GM04504 (cell line): ENCODE measurements at regions not wholly inside any gene's neighbourhood (a gene's known extent, or its start where the extent isn't known, plus 50 kb on each side); places are given as distances from the start of the nearest gene placed in this dataset.
"Not testable (repeated sequence)": the region's sequence is repeated elsewhere in the genome, so short reads cannot be mapped to it uniquely, and the experiment has no call there.

Experiments used
- DNase-seq: peaks from one replicate; pipeline ENCODE4 v3.0.0-alpha.2; 2012; ENCODE audit warnings: low read depth

- no peak for DNase-seq
Observed at GRCh38 chrX:63581906-63582305, 203.1 kb downstream of the ARHGEF9 start.

GRCh38 chrX:63581398-63581797 is 203.6 kb downstream of the ARHGEF9 start:
- DNase-seq = no peak

GRCh38 chrX:63576533-63576932 is 208.5 kb downstream of the ARHGEF9 start:
- DNase-seq = no peak

GRCh38 chrX:63575700-63576099 is 209.3 kb downstream of the ARHGEF9 start:
- not testable (repeated sequence) for DNase-seq

- no peak for DNase-seq
Observed at GRCh38 chrX:63566856-63567255, 215.7 kb upstream of the SPIN4 start.

GRCh38 chrX:63561425-63561824 is 210.3 kb upstream of the SPIN4 start:
- no peak for DNase-seq

- peak; percentile 25 for DNase-seq
Observed at GRCh38 chrX:63560601-63561218, 209.6 kb upstream of the SPIN4 start.

- DNase-seq = no peak
Observed at GRCh38 chrX:63551856-63552255, 200.7 kb upstream of the SPIN4 start.

- no peak for DNase-seq
Observed at GRCh38 chrX:63530654-63531053, 179.5 kb upstream of the SPIN4 start.

- no peak for DNase-seq
Observed at GRCh38 chrX:63529961-63530360, 178.8 kb upstream of the SPIN4 start.

- DNase-seq = no peak
Observed at GRCh38 chrX:63526863-63527262, 175.7 kb upstream of the SPIN4 start.

GRCh38 chrX:63525491-63525890 is 174.4 kb upstream of the SPIN4 start:
- no peak for DNase-seq

GRCh38 chrX:63519368-63519767 is 168.2 kb upstream of the SPIN4 start:
- DNase-seq = not testable (repeated sequence)

GRCh38 chrX:63514569-63515080 is 163.5 kb upstream of the SPIN4 start:
- no peak for DNase-seq

- DNase-seq = peak; percentile 68
Observed at GRCh38 chrX:63513825-63514568, 162.9 kb upstream of the SPIN4 start.

- DNase-seq = no peak
Observed at GRCh38 chrX:63511361-63511760, 160.2 kb upstream of the SPIN4 start.

GRCh38 chrX:63508668-63509067 is 157.5 kb upstream of the SPIN4 start:
- no peak for DNase-seq

GRCh38 chrX:63506320-63506719 is 155.2 kb upstream of the SPIN4 start:
- no peak for DNase-seq

GRCh38 chrX:63503541-63503940 is 152.4 kb upstream of the SPIN4 start:
- no peak for DNase-seq

- no peak for DNase-seq
Observed at GRCh38 chrX:63488546-63489373, 137.6 kb upstream of the SPIN4 start.

- no peak for DNase-seq
Observed at GRCh38 chrX:63475200-63475599, 124.1 kb upstream of the SPIN4 start.

- DNase-seq = no peak
Observed at GRCh38 chrX:63471004-63471403, 119.9 kb upstream of the SPIN4 start.

GRCh38 chrX:63470506-63470905 is 119.4 kb upstream of the SPIN4 start:
- no peak for DNase-seq
